H1 (cell line): ENCODE measurements at regions not wholly inside any gene's neighbourhood (a gene's known extent, or its start where the extent isn't known, plus 50 kb on each side); places are given as distances from the start of the nearest gene placed in this dataset.

Experiments used
- CTCF ChIA-PET: fragments of 300-600 bp; sonication (Branson Sonifier 250); formaldehyde crosslinking; loops from one replicate; lab custom pipeline; 2021; ENCODE audit not compliant: partially characterized antibody; lab: Charles Lee
- POLR2A ChIA-PET: fragments of 300-600 bp; sonication (Branson Sonifier 250); formaldehyde crosslinking; loops from one replicate; lab custom pipeline; 2021; ENCODE audit warnings: inconsistent platforms; ENCODE audit not compliant: partially characterized antibody; lab: Charles Lee
- DNase-seq, 2 experiments: peaks; one replicate each; pipeline versions ENCODE4 v3.0.0 to v3.0.0-alpha.2; 2010 to 2022; ENCODE audit warnings: low spot score in 2 of 2, low read depth in 1 of 2, mixed read lengths in 1 of 2
- FAIRE-seq: peaks from 2 replicates; lab custom pipeline; 2011; peaks lifted over from hg19 to GRCh38; lab: Jason Lieb, UNC
- H2AFZ ChIP-seq: 2 replicates; pipeline ENCODE4 v1.8.1; 2012; ENCODE audit warnings: low read length, inconsistent platforms
- H2AK5ac ChIP-seq: 2 replicates; pipeline ENCODE4 v1.6.1; 2013; ENCODE audit warnings: low read depth, low read length
- H2BK120ac ChIP-seq: replicated peaks from 2 replicates; pipeline ENCODE3; 2013; ENCODE audit warnings: low read depth, low read length, inconsistent platforms
- H2BK12ac ChIP-seq: 2 replicates; pipeline ENCODE4 v1.6.1; 2013; ENCODE audit warnings: low read depth, low read length
- H2BK15ac ChIP-seq: 2 replicates; pipeline ENCODE4 v1.6.1; 2013; ENCODE audit warnings: low read length
- H2BK20ac ChIP-seq: 2 replicates; pipeline ENCODE4 v1.6.1; 2013; ENCODE audit warnings: low read length
- H2BK5ac ChIP-seq: 2 replicates; pipeline ENCODE4 v1.6.1; 2013; ENCODE audit warnings: low read depth, low read length
- H3K14ac ChIP-seq: 2 replicates; pipeline ENCODE4 v1.6.1; 2013; ENCODE audit warnings: inconsistent platforms; ENCODE audit not compliant: insufficient read length
- H3K18ac ChIP-seq: 2 replicates; pipeline ENCODE4 v1.6.1; 2013; ENCODE audit warnings: low read length; ENCODE audit errors: extremely low read depth
- H3K23ac ChIP-seq: 2 replicates; pipeline ENCODE4 v1.6.1; 2013; ENCODE audit warnings: inconsistent platforms; ENCODE audit not compliant: insufficient read length
- H3K23me2 ChIP-seq: 2 replicates; pipeline ENCODE4 v1.6.1; 2013; ENCODE audit warnings: low read depth, low read length
- H3K27ac ChIP-seq: 2 replicates; pipeline ENCODE4 v1.6.1; 2011; ENCODE audit warnings: low read depth, low read length, inconsistent platforms
- H3K27me3 ChIP-seq, 4 experiments: replicated peaks in 1 of 4; 1 replicate in 1 of 4; 2 replicates in 3 of 4; pipeline versions ENCODE4 v1.6.1 to v1.8.1; 2011 to 2013; ENCODE audit warnings: low read length in 3 of 4, mild to moderate bottlenecking in 3 of 4, inconsistent platforms in 2 of 4, mixed read lengths in 2 of 4, moderate library complexity in 1 of 4; ENCODE audit not compliant: control insufficient read depth in 3 of 4, insufficient read depth in 3 of 4; ENCODE audit errors: extremely low read depth in 1 of 4
- H3K36me3 ChIP-seq, 4 experiments: 2 replicates each; pipeline versions ENCODE4 v1.6.1 to v1.8.1; 2011 to 2013; ENCODE audit warnings: mild to moderate bottlenecking in 4 of 4, low read length in 3 of 4, moderate library complexity in 2 of 4, control low read depth in 1 of 4, inconsistent platforms in 1 of 4; ENCODE audit not compliant: insufficient read depth in 4 of 4, control insufficient read depth in 2 of 4
- H3K4ac ChIP-seq: replicated peaks from 2 replicates; pipeline ENCODE3; 2013; ENCODE audit warnings: low read length, low read depth, mixed read lengths, inconsistent platforms; ENCODE audit not compliant: insufficient read length
- H3K4me1 ChIP-seq, 4 experiments: replicated peaks in 1 of 4; 1 replicate in 1 of 4; 2 replicates in 3 of 4; pipeline versions ENCODE4 v1.6.1 to v1.8.1; 2011 to 2013; ENCODE audit warnings: low read length in 3 of 4, inconsistent platforms in 2 of 4, mixed read lengths in 1 of 4; ENCODE audit not compliant: insufficient read depth in 4 of 4, control insufficient read depth in 3 of 4
- H3K4me2 ChIP-seq, 2 experiments: 2 replicates each; pipeline versions ENCODE4 v1.6.1 to v1.8.1; 2011 to 2013; ENCODE audit warnings: low read depth in 2 of 2, low read length in 2 of 2, control low read depth in 1 of 2, inconsistent platforms in 1 of 2, mild to moderate bottlenecking in 1 of 2; ENCODE audit not compliant: insufficient read depth in 1 of 2
- H3K4me3 ChIP-seq, 4 experiments: fragments of 200-600, 300-600 bp in 1 of 4; sonication (generic), shearing (Covaris generic), sonication (Bioruptor Twin) in 1 of 4; 2 replicates each; pipeline versions ENCODE4 v1.5.1 to v1.8.1; 2011 to 2016; ENCODE audit warnings: low read length in 4 of 4, low read depth in 3 of 4, control low read depth in 2 of 4, inconsistent platforms in 2 of 4, mild to moderate bottlenecking in 2 of 4, mixed read lengths in 1 of 4, moderate library complexity in 1 of 4; ENCODE audit not compliant: insufficient read depth in 2 of 4; ENCODE audit errors: extremely low read depth in 1 of 4
- H3K56ac ChIP-seq: replicated peaks from 2 replicates; pipeline ENCODE3; 2013; ENCODE audit warnings: low read depth, mild to moderate bottlenecking, mixed read lengths, low read length, inconsistent platforms; ENCODE audit not compliant: insufficient read length
- H3K79me1 ChIP-seq: 2 replicates; pipeline ENCODE4 v1.6.1; 2013; ENCODE audit warnings: low read depth, low read length, control low read depth
- H3K79me2 ChIP-seq, 2 experiments: 2 replicates each; pipeline versions ENCODE4 v1.6.1 to v1.8.1; 2012 to 2013; ENCODE audit warnings: low read length in 2 of 2, mild to moderate bottlenecking in 2 of 2, inconsistent platforms in 1 of 2; ENCODE audit not compliant: insufficient read depth in 2 of 2, control insufficient read depth in 1 of 2
- H3K9ac ChIP-seq, 4 experiments: replicated peaks in 1 of 4; 1 replicate in 1 of 4; 2 replicates in 3 of 4; pipeline versions ENCODE4 v1.6.1 to v1.8.1; 2011 to 2013; ENCODE audit warnings: low read depth in 3 of 4, low read length in 3 of 4, control low read depth in 2 of 4, mild to moderate bottlenecking in 2 of 4, moderate library complexity in 2 of 4, inconsistent platforms in 1 of 4; ENCODE audit errors: extremely low read depth in 1 of 4
- H3K9me3 ChIP-seq, 2 experiments: 2 replicates each; pipeline versions ENCODE4 v1.6.1 to v1.8.1; 2012 to 2013; ENCODE audit warnings: mild to moderate bottlenecking in 2 of 2, moderate library complexity in 2 of 2, control low read depth in 1 of 2, inconsistent platforms in 1 of 2, low read depth in 1 of 2, low read length in 1 of 2, mixed read lengths in 1 of 2; ENCODE audit not compliant: insufficient read depth in 2 of 2
- H4K20me1 ChIP-seq, 2 experiments: replicated peaks in 1 of 2; 2 replicates each; pipeline versions ENCODE3 to v1.8.1; 2011 to 2013; ENCODE audit warnings: inconsistent platforms in 2 of 2, low read length in 2 of 2, mild to moderate bottlenecking in 1 of 2; ENCODE audit not compliant: insufficient read depth in 2 of 2, control insufficient read depth in 1 of 2
- H4K5ac ChIP-seq: 2 replicates; pipeline ENCODE4 v1.6.1; 2013; ENCODE audit warnings: low read length, low read depth, mixed read lengths, inconsistent platforms; ENCODE audit not compliant: insufficient read length
- H4K8ac ChIP-seq: 2 replicates; pipeline ENCODE4 v1.8.0; 2013; ENCODE audit warnings: mild to moderate bottlenecking, moderate library complexity, low read length, inconsistent platforms; ENCODE audit not compliant: insufficient read depth; ENCODE audit errors: extremely low read depth
- H4K91ac ChIP-seq: replicated peaks from 2 replicates; pipeline ENCODE3; 2013; ENCODE audit warnings: low read length, mixed read lengths, inconsistent platforms; ENCODE audit not compliant: insufficient read length
- BRCA1 ChIP-seq: IDR thresholded peaks from 2 replicates; pipeline ENCODE4 v1.6.1; 2012; ENCODE audit warnings: low read depth, low read length, improper control_type of control experiment
- CBX5 ChIP-seq: fragments of 300-800, 300-1000 bp; sonication (generic); IDR thresholded peaks from 2 replicates; pipeline ENCODE4 v1.7.1; 2016; ENCODE audit warnings: antibody characterized with exemption, low read length, low read depth
- CHD2 ChIP-seq: IDR thresholded peaks from 2 replicates; pipeline ENCODE4 v1.6.1; 2012; ENCODE audit warnings: low read length, improper control_type of control experiment
- EZH2 ChIP-seq: fragments of 200-600 bp; sonication (generic); IDR thresholded peaks from 2 replicates; pipeline ENCODE4 v1.7.1; 2012; ENCODE audit warnings: low read depth, mild to moderate bottlenecking, moderate library complexity, low read length, inconsistent platforms; ENCODE audit not compliant: severe bottlenecking
- FOSL1 ChIP-seq: IDR thresholded peaks from 2 replicates; pipeline ENCODE4 v1.6.1; 2011; ENCODE audit warnings: mild to moderate bottlenecking, low read depth, low read length, moderate library complexity; ENCODE audit not compliant: insufficient read depth
- HDAC2 ChIP-seq, 2 experiments: fragments of 300-600 bp in 1 of 2; sonication (generic) in 1 of 2; IDR thresholded peaks; 2 replicates each; pipeline ENCODE4 v1.6.1; 2011 to 2012; ENCODE audit warnings: low read depth in 2 of 2, low read length in 2 of 2, mild to moderate bottlenecking in 2 of 2, moderate library complexity in 2 of 2, borderline replicate concordance in 1 of 2, inconsistent platforms in 1 of 2
- JUN ChIP-seq: IDR thresholded peaks from 2 replicates; pipeline ENCODE4 v1.6.1; 2011; ENCODE audit warnings: low read depth, mild to moderate bottlenecking, improper control_type of control experiment, low read length
- PHF8 ChIP-seq: fragments of 200-600 bp; sonication (generic); conservative IDR thresholded peaks from 2 replicates; pipeline ENCODE4 v1.7.1; 2012; ENCODE audit warnings: low read depth, mild to moderate bottlenecking, inconsistent platforms, low read length, moderate library complexity
- POLR2A ChIP-seq, 2 experiments: IDR thresholded peaks; 1 replicate in 1 of 2; 2 replicates in 1 of 2; pipeline ENCODE4 v1.6.1; 2011; ENCODE audit warnings: low read depth in 2 of 2, low read length in 2 of 2, mild to moderate bottlenecking in 2 of 2; ENCODE audit errors: control extremely low read depth in 1 of 2
- RAD21 ChIP-seq, 2 experiments: IDR thresholded peaks in 1 of 2; conservative IDR thresholded peaks in 1 of 2; 2 replicates each; pipeline ENCODE4 v1.6.1; 2011; ENCODE audit warnings: low read depth in 2 of 2, low read length in 2 of 2, improper control_type of control experiment in 1 of 2, inconsistent platforms in 1 of 2, mild to moderate bottlenecking in 1 of 2, moderate library complexity in 1 of 2
- SUZ12 ChIP-seq: fragments of 200-600 bp; sonication (generic); IDR thresholded peaks from 2 replicates; pipeline ENCODE4 v1.6.1; 2012; ENCODE audit warnings: mild to moderate bottlenecking, inconsistent platforms, low read length, moderate library complexity, mixed read lengths
- TAF1 ChIP-seq: IDR thresholded peaks from 2 replicates; pipeline ENCODE4 v1.6.1; 2011; ENCODE audit warnings: mild to moderate bottlenecking, low read depth, low read length
- TCF12 ChIP-seq: IDR thresholded peaks from 2 replicates; pipeline ENCODE4 v1.6.1; 2011; ENCODE audit warnings: low read depth, mild to moderate bottlenecking, low read length
- TEAD4 ChIP-seq: IDR thresholded peaks from 2 replicates; pipeline ENCODE4 v1.6.1; 2012; ENCODE audit warnings: low read depth, low read length, inconsistent platforms, mixed read lengths
- YY1 ChIP-seq: IDR thresholded peaks from 2 replicates; pipeline ENCODE4 v1.6.1; 2011; ENCODE audit warnings: low read depth, mild to moderate bottlenecking, low read length
- whole genome bisulfite sequencing, 2 experiments: shearing (Covaris generic) in 1 of 2; methylation state at CpG; one replicate each; pipeline versions ENCODE4 v1.1.6 to v1.1.7; 2013 to 2015; ENCODE audit warnings: low lambda C conversion rate in 2 of 2, mixed read lengths in 2 of 2, inconsistent platforms in 1 of 2, low coverage in 1 of 2, missing lambda C conversion rate in 1 of 2; ENCODE audit not compliant: insufficient replicate concordance in 2 of 2, insufficient coverage in 1 of 2, insufficient read length in 1 of 2; ENCODE audit errors: extremely low coverage in 1 of 2, missing lambda C conversion rate in 1 of 2; 5-methylcytosine and 5-hydroxymethylcytosine counted together

- H4K20me1 ChIP-seq: no peaks in the 10 kb centered on the region
- H3K14ac ChIP-seq: no peak overlapping the region
- H3K56ac ChIP-seq: no peak overlapping the region
- no peak overlapping the region for H3K18ac ChIP-seq
- H3K36me3 ChIP-seq: no peaks in the 10 kb centered on the region
- TF ChIP-seq FOSL1 (no peak), HDAC2 (IDR thresholded peaks at IDR 0.05; ENCODE audit: borderline replicate concordance in 1 of 2, low read depth in 2 of 2, low read length in 2 of 2) (no peak), CBX5 (no peak), CHD2 (no peak), RAD21 (IDR thresholded peaks at IDR 0.05 in 1 of 2, conservative IDR thresholded peaks at IDR 0.05 in 1 of 2; ENCODE audit: low read depth in 2 of 2, low read length in 2 of 2) (no peak), EZH2 (no peak), TEAD4 (no peak), JUN (no peak), PHF8 (no peak), SUZ12 (no peak), TAF1 (no peak), POLR2A (IDR thresholded peaks at IDR 0.05; ENCODE audit: control extremely low read depth in 1 of 2, low read depth in 2 of 2, low read length in 2 of 2) (no peak), TCF12 (no peak), YY1 (no peak), BRCA1 (no peak)
- no peak overlapping the region for H2BK20ac ChIP-seq
- no peak overlapping the region for H2BK12ac ChIP-seq
- no peak overlapping the region for H2BK15ac ChIP-seq
- H2AK5ac ChIP-seq: no peak overlapping the region
- H2BK120ac ChIP-seq: no peak overlapping the region
- no peak overlapping the region for H4K5ac ChIP-seq
- H3K9me3 ChIP-seq: no peaks in the 10 kb centered on the region
- no peak for FAIRE-seq
- CTCF ChIA-PET: no interaction called here
- POLR2A ChIA-PET: no interaction called here
- no peak overlapping the region for H3K9ac ChIP-seq
- no peak overlapping the region for H4K8ac ChIP-seq
- no peak overlapping the region for H3K4me3 ChIP-seq
- WGBS, 2 experiments: 88% methylated on average over 1 of the region's 1 CpG; no CpG with 5 or more reads in 1 of the 2 experiments
- no peak overlapping the region for H2AFZ ChIP-seq
- H3K4me1 ChIP-seq: no peaks in the 10 kb centered on the region
- DNase-seq: no peak
- no peak overlapping the region for H3K27ac ChIP-seq
- H3K79me1 ChIP-seq: no peaks in the 10 kb centered on the region
- no peak overlapping the region for H4K91ac ChIP-seq
- no peaks in the 10 kb centered on the region for H3K79me2 ChIP-seq
- no peak overlapping the region for H3K23ac ChIP-seq
- H3K27me3 ChIP-seq: no peaks in the 10 kb centered on the region
- no peaks in the 10 kb centered on the region for H3K23me2 ChIP-seq
- no peak overlapping the region for H3K4ac ChIP-seq
- H3K4me2 ChIP-seq: no peak overlapping the region
- H2BK5ac ChIP-seq: no peak overlapping the region
Observed at GRCh38 chr2:147538088-147538487, 306.7 kb upstream of the ACVR2A start.
